ENCODE measurements at regions not wholly inside any gene's neighbourhood (a gene's known extent, or its start where the extent isn't known, plus 50 kb on each side); places are given as distances from the start of the nearest gene placed in this dataset.

GRCh38 chr9:134215420-134215698 is 51.0 kb upstream of the RNU6ATAC start:
- H2BK120ac ChIP-seq (ENCODE audit: low read depth, low read length) = peak overlapping the region; percentile 97
- intact Hi-C loops (cut with micrococcal nuclease) = loop anchor here (5.0 kb wide), 1 partner anchor 102 kb away; no protein-coding TSS in a partner anchor
- H3K36me3 ChIP-seq (ENCODE audit: control insufficient read depth, insufficient read depth, low read length) = no peaks in the 10 kb centered on the region
- peak overlapping the region; percentile 94 to 99 for H4K8ac ChIP-seq (ENCODE audit: low read depth in 2 of 2, low read length in 2 of 2)
- in situ Hi-C loops (cut with MboI; ENCODE audit: low sequenced_read_pairs) = no loop called here
- H3K9me3 ChIP-seq (ENCODE audit: control insufficient read depth, insufficient read depth, low read length) = peaks cover 3% of the 10 kb centered on the region; the same call in 1 of the 2 replicates
- H3K14ac ChIP-seq (replicated peaks; ENCODE audit: low read depth, low read length) = peak overlapping the region; percentile 98
- H4K5ac ChIP-seq (ENCODE audit: low read depth, low read length) = peak overlapping the region; percentile 79
- H3K18ac ChIP-seq (ENCODE audit: low read depth, low read length) = peak overlapping the region; percentile 92
- no peaks in the 10 kb centered on the region for H4K20me1 ChIP-seq (ENCODE audit: insufficient read depth, low read length)
- no peaks in the 10 kb centered on the region for H3K79me1 ChIP-seq (ENCODE audit: low read depth in 1 of 2, low read length in 2 of 2)
- CTCF ChIA-PET = no interaction called here
- no TSS peak for BruUV-seq (replicated peaks)
- peak overlapping the region; percentile 80 for H2AK9ac ChIP-seq (replicated peaks; ENCODE audit: low read depth, low read length, poor library complexity)
- peak overlapping the region; percentile 73 for H3K56ac ChIP-seq (ENCODE audit: extremely low read depth, insufficient read depth, low read length)
- H3K9me1 ChIP-seq (ENCODE audit: insufficient read depth, low read length) = peaks cover 15% of the 10 kb centered on the region; the same call in 1 of the 2 replicates
- peak; percentile 31 for ATAC-seq (ENCODE audit: low read depth)
- WGBS, 2 experiments (ENCODE audit: extremely low coverage in 2 of 2, insufficient read length in 1 of 2) = 0% methylated on average over 1 of the region's 7 CpGs; no CpG with 5 or more reads in 1 of the 2 experiments
- no peaks in the 10 kb centered on the region for H3K27me3 ChIP-seq (ENCODE audit: control insufficient read depth, insufficient read depth, low read length)
- peaks cover 33% of the 10 kb centered on the region for H3K4me1 ChIP-seq (ENCODE audit: control insufficient read depth, insufficient read depth, low read length)
- H2BK5ac ChIP-seq (ENCODE audit: low read depth, low read length, poor library complexity, severe bottlenecking) = peak overlapping the region; percentile 97
- H3K4me3 ChIP-seq (ENCODE audit: insufficient read depth, low read depth, low read length) = no peak overlapping the region
- H3K27ac ChIP-seq (ENCODE audit: insufficient read depth, low read length) = peak overlapping the region; percentile 99
- peak overlapping the region; percentile 95 for H4K91ac ChIP-seq (ENCODE audit: insufficient read depth, low read depth, low read length)
- peak overlapping the region; percentile 90 for H2AFZ ChIP-seq (replicated peaks; ENCODE audit: low read length, poor library complexity)
- POLR2A ChIA-PET (ENCODE audit: unreplicated experiment) = interaction anchor here (0.7 to 1.6 kb wide), 2 partner anchors 9 to 110 kb away, joined by 3 to 4 read pairs; no protein-coding TSS in a partner anchor
- peak overlapping the region; percentile 19 for H3K4me2 ChIP-seq (ENCODE audit: low read depth, low read length)
- no peak for TF ChIP-seq POLR2A (IDR thresholded peaks at IDR 0.05; ENCODE audit: low read depth, low read length)
- TF ChIP-seq CHD1 (IDR thresholded peaks at IDR 0.05; ENCODE audit: low read depth, low read length) = no peak
- TF ChIP-seq SMC3 (IDR thresholded peaks at IDR 0.05; ENCODE audit: low read depth, low read length) = no peak
- TF ChIP-seq BHLHE40 (IDR thresholded peaks at IDR 0.05; ENCODE audit: low read depth, low read length) = no peak
- TF ChIP-seq FOS (IDR thresholded peaks at IDR 0.05; ENCODE audit: low read depth, low read length) = no peak
- no peak for TF ChIP-seq MAFK (IDR thresholded peaks at IDR 0.05; ENCODE audit: low read depth, low read length)
- no peak for TF ChIP-seq MXI1 (IDR thresholded peaks at IDR 0.05; ENCODE audit: borderline replicate concordance, low read depth, low read length)
- no peak for TF ChIP-seq RCOR1 (IDR thresholded peaks at IDR 0.05; ENCODE audit: insufficient replicate concordance, low read length)
- no peak for TF ChIP-seq CEBPB (IDR thresholded peaks at IDR 0.05; ENCODE audit: low read depth, low read length)
- no peak for TF ChIP-seq USF2 (IDR thresholded peaks at IDR 0.05; ENCODE audit: low read depth, low read length)
- TF ChIP-seq MAZ (IDR thresholded peaks at IDR 0.05; ENCODE audit: borderline replicate concordance, low read depth, low read length) = no peak; the same call in 1 of the 2 replicates
- TF ChIP-seq RFX5 (IDR thresholded peaks at IDR 0.05; ENCODE audit: low read depth, low read length) = no peak
- peak overlapping the region; percentile 95 for H3K23ac ChIP-seq (ENCODE audit: low read depth, low read length)
- peak overlapping the region; percentile 99 for H3K4ac ChIP-seq (ENCODE audit: low read depth, low read length)
- peak overlapping the region; percentile 98 for H2AK5ac ChIP-seq (ENCODE audit: low read depth, low read length)
- DNase-seq = no peak
- dilution Hi-C loops (cut with HindIII; ENCODE audit: low sequenced_read_pairs, unreplicated experiment) = no loop called here
- H3K9ac ChIP-seq (ENCODE audit: low read depth, low read length) = peak overlapping the region; percentile 68
- peak overlapping the region; percentile 69 for H2BK20ac ChIP-seq (ENCODE audit: low read depth, low read length)
- H2BK15ac ChIP-seq (ENCODE audit: low read depth, low read length) = peak overlapping the region; percentile 73; the same call in 2 of the 3 replicates
